ENCODE measurements at regions not wholly inside any gene's neighbourhood (a gene's known extent, or its start where the extent isn't known, plus 50 kb on each side); places are given as distances from the start of the nearest gene placed in this dataset.

GRCh38 chr6:132998418-132998817 lies 184.0 kb downstream of the RPS12 start:
- TF ChIP-seq Cebpa-rat (IDR thresholded peaks at IDR 0.05) = no peak
- H3K27ac ChIP-seq = no peak overlapping the region
- H3K9ac ChIP-seq = no peak overlapping the region
- no peaks in the 10 kb centered on the region for H3K36me3 ChIP-seq
- no peaks in the 10 kb centered on the region for H3K27me3 ChIP-seq
- H3K4me3 ChIP-seq = no peak overlapping the region
- no peak overlapping the region for H3K4me2 ChIP-seq
- H4K20me1 ChIP-seq = no peaks in the 10 kb centered on the region
- H3K9me3 ChIP-seq = no peaks in the 10 kb centered on the region
- H3K4me1 ChIP-seq = no peaks in the 10 kb centered on the region

DNA sequence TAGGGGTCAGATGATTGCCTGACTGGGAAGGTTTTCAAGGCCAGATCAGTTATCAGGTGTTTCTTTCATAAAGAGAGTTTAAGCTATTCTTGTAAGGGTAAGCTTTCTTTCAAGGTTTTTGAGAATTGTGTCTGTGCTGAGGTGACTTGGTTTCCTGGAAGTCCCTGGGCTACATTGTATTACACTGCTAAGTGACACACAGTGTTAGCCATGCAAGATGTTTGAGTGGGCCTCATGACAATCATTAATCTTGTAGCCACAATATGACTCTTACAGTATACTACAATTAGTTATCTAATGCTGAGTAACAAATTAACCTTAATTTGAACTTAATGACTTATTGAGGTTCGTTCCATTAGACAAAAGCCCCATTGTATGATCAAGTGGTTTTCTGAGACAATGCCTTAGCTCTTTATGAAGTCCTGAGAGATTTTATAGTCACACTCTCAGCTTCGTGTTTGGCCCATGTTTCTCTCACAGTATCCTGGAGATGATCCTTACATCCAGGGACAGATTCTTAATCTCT lies 186.7 kb downstream of the RPS12 start:
- no peak for TF ChIP-seq Cebpa-rat (IDR thresholded peaks at IDR 0.05)
- Histone ChIP-seq H3K27me3 (no peaks in the 10 kb centered on the region), H3K36me3 (no peaks in the 10 kb centered on the region), H3K9me3 (no peaks in the 10 kb centered on the region), H4K20me1 (no peaks in the 10 kb centered on the region), H3K27ac (no peak overlapping the region), H3K4me3 (no peak overlapping the region), H3K4me2 (no peak overlapping the region), H3K4me1 (no peaks in the 10 kb centered on the region), H3K9ac (no peak overlapping the region)

GRCh38 chr6:133004304-133004884 lies 190.0 kb downstream of the RPS12 start:
- Histone ChIP-seq H3K9me3 (no peaks in the 10 kb centered on the region), H3K4me3 (no peak overlapping the region), H4K20me1 (no peaks in the 10 kb centered on the region), H3K27me3 (no peaks in the 10 kb centered on the region), H3K36me3 (no peaks in the 10 kb centered on the region), H3K4me1 (no peaks in the 10 kb centered on the region), H3K9ac (no peak overlapping the region), H3K27ac (no peak overlapping the region), H3K4me2 (no peak overlapping the region)
- no peak for TF ChIP-seq Cebpa-rat (IDR thresholded peaks at IDR 0.05)

GRCh38 chr6:133012774-133013173 lies 198.4 kb downstream of the RPS12 start:
- TF ChIP-seq Cebpa-rat (IDR thresholded peaks at IDR 0.05) = no peak
- H3K4me2 ChIP-seq = no peak overlapping the region

DNA sequence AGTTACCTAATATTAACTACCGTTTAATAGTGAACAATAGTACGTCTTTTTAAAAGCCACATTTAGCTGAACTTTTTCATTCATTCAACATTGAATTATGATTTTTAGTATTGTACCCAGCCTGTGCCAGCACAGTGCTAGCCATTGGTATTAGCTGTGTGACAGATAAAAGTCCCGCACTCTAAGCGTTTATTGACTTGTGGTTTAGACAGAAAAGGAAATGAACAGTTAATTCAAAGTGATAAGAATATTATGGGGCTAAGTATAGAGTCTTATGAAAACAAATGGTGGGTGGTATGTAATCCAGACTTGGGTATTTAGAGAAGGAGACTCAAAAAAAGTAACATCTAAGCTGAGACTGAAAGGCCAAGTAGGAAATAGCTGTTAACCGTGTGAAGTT lies 202.3 kb downstream of the RPS12 start:
- no peaks in the 10 kb centered on the region for H3K27me3 ChIP-seq
- H3K36me3 ChIP-seq = no peaks in the 10 kb centered on the region
- no peak overlapping the region for H3K27ac ChIP-seq
- no peaks in the 10 kb centered on the region for H4K20me1 ChIP-seq
- H3K9ac ChIP-seq = no peak overlapping the region
- peaks cover 10% of the 10 kb centered on the region for H3K9me3 ChIP-seq
- no peak overlapping the region for H3K4me3 ChIP-seq
- peaks cover 25% of the 10 kb centered on the region for H3K4me1 ChIP-seq
- H3K4me2 ChIP-seq = peak overlapping the region; percentile 56
- TF ChIP-seq Cebpa-rat (IDR thresholded peaks at IDR 0.05) = no peak

More at GRCh38 chr6:133012774-133013173, 198.4 kb downstream of the RPS12 start:
- H3K27me3 ChIP-seq = no peaks in the 10 kb centered on the region
- no peak overlapping the region for H3K9ac ChIP-seq
- peaks cover 21% of the 10 kb centered on the region for H3K4me1 ChIP-seq
- H3K9me3 ChIP-seq = 0 out of 2 replicates have a peak, but pooled peaks cover 3% of the 10 kb centered on the region
- no peaks in the 10 kb centered on the region for H4K20me1 ChIP-seq
- H3K36me3 ChIP-seq = no peaks in the 10 kb centered on the region
- no peak overlapping the region for H3K27ac ChIP-seq
- no peak overlapping the region for H3K4me3 ChIP-seq

GRCh38 chr6:133017581-133017980 lies 203.2 kb downstream of the RPS12 start:
- Histone ChIP-seq H3K4me2 (peak overlapping the region; percentile 56), H4K20me1 (no peaks in the 10 kb centered on the region), H3K4me3 (no peak overlapping the region)

DNA sequence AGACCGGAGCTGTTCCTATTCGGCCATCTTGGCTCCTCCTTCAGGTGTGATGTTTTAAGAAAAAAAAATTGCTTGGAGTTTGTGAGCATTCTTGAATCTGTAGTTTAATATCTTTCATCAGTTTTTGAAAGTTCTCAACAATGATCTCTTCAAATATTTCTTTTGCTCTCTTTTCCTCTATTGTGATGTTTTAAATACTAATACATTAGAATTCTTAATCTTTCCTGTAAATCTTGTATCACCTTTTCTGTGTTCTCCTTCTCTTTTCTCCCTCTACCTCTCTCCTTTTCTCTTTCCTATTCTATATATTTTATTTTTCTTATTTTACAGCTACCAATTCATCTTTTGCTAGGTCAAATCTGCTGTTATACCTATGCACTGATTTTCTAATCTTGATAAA lies 212.3 kb downstream of the RPS12 start:
- TF ChIP-seq Cebpa-rat (IDR thresholded peaks at IDR 0.05) = no peak
- Histone ChIP-seq H3K4me1 (no peaks in the 10 kb centered on the region), H3K27me3 (no peaks in the 10 kb centered on the region), H3K27ac (no peak overlapping the region), H4K20me1 (no peaks in the 10 kb centered on the region), H3K9ac (no peak overlapping the region), H3K4me3 (no peak overlapping the region), H3K4me2 (no peak overlapping the region), H3K36me3 (no peaks in the 10 kb centered on the region), H3K9me3 (peaks cover 13% of the 10 kb centered on the region)

More at GRCh38 chr6:133017581-133017980, 203.2 kb downstream of the RPS12 start:
- H3K36me3 ChIP-seq = no peaks in the 10 kb centered on the region
- H3K9me3 ChIP-seq = peaks cover 7% of the 10 kb centered on the region
- no peak overlapping the region for H3K9ac ChIP-seq
- peaks cover 25% of the 10 kb centered on the region for H3K4me1 ChIP-seq
- no peaks in the 10 kb centered on the region for H3K27me3 ChIP-seq
- no peak for TF ChIP-seq Cebpa-rat (IDR thresholded peaks at IDR 0.05)
- no peak overlapping the region for H3K27ac ChIP-seq

- peaks cover 10% of the 10 kb centered on the region; the same call in 1 of the 2 replicates for H3K9me3 ChIP-seq
- no peak overlapping the region for H3K27ac ChIP-seq
- no peak overlapping the region for H3K9ac ChIP-seq
- no peak overlapping the region for H3K4me2 ChIP-seq
- H4K20me1 ChIP-seq = no peaks in the 10 kb centered on the region
- H3K4me3 ChIP-seq = no peak overlapping the region
- no peaks in the 10 kb centered on the region for H3K4me1 ChIP-seq
- no peaks in the 10 kb centered on the region for H3K27me3 ChIP-seq
- H3K36me3 ChIP-seq = no peaks in the 10 kb centered on the region
- TF ChIP-seq Cebpa-rat (IDR thresholded peaks at IDR 0.05) = no peak
Measured at GRCh38 chr6:133033263-133033662, 207.9 kb upstream of the EYA4 start.

DNA sequence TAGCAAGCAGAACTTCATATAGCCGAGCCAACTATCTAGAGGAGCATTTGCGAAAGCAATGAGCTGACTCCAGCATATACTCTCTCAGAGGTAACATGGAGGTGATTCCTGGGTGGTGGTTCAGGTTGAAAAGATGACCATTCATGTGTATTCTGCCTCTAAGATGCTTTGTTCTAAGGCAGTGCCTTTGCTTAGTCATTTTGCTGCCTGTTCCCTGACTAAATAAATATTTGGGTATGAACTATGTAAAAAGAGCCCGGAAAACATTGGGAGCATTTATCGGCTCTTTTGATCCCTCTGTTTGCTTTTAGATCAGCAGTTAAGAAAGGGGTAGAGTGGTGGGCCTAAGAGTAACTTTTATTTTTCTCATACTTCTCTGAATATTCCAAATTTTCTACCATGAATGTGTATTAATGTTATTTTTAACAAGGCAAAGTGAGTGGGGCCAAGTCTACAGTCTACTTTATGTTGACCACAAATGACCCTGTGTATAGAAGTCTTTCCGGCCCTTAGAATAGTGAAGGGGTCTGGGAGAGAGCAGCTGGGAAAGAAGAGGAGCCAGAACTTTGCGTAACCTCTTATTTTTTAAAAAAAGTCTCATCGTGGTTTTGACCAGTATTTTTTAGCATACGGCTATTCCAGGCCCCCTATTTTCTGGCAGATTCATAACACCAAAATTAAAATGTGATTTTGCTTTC lies 206.5 kb upstream of the EYA4 start:
- Histone ChIP-seq H3K36me3 (no peaks in the 10 kb centered on the region), H3K4me2 (no peak overlapping the region), H3K9me3 (peaks cover 4% of the 10 kb centered on the region; the same call in 1 of the 2 replicates), H3K4me1 (peaks cover 7% of the 10 kb centered on the region), H4K20me1 (no peaks in the 10 kb centered on the region), H3K4me3 (no peak overlapping the region), H3K27me3 (no peaks in the 10 kb centered on the region), H3K27ac (no peak overlapping the region), H3K9ac (no peak overlapping the region)
- no peak for TF ChIP-seq Cebpa-rat (IDR thresholded peaks at IDR 0.05)

- no peak overlapping the region for H3K9ac ChIP-seq
- no peak for TF ChIP-seq Cebpa-rat (IDR thresholded peaks at IDR 0.05)
- peaks cover 16% of the 10 kb centered on the region for H3K4me1 ChIP-seq
- H3K36me3 ChIP-seq = no peaks in the 10 kb centered on the region
- H3K9me3 ChIP-seq = no peaks in the 10 kb centered on the region
- no peak overlapping the region for H3K4me3 ChIP-seq
- peak overlapping the region; percentile 37 for H3K4me2 ChIP-seq
- H3K27ac ChIP-seq = no peak overlapping the region
- H3K27me3 ChIP-seq = no peaks in the 10 kb centered on the region
- H4K20me1 ChIP-seq = no peaks in the 10 kb centered on the region
Measured at GRCh38 chr6:133040094-133040802, 200.9 kb upstream of the EYA4 start.
